Eye (tissue), 1 donor: ENCODE measurements at regions not wholly inside any gene's neighbourhood (a gene's known extent, or its start where the extent isn't known, plus 50 kb on each side); places are given as distances from the start of the nearest gene placed in this dataset.

ENCODE experiments used
- DNase-seq: peaks from one replicate; pipeline ENCODE4 v3.0.0-alpha.2; 2015

GRCh38 chr20:48324744-48325143, 503.1 kb downstream of the PREX1 start:
- no peak for DNase-seq

- no peak for DNase-seq
Measured at GRCh38 chr20:48321271-48321670, 506.5 kb downstream of the PREX1 start.

GRCh38 chr20:48319943-48320584, 507.7 kb downstream of the PREX1 start:
- DNase-seq, result no peak

GRCh38 chr20:48317578-48317977, 510.2 kb downstream of the PREX1 start:
- DNase-seq, result no peak

GRCh38 chr20:48314925-48315592, 512.7 kb downstream of the PREX1 start:
- no peak for DNase-seq

GRCh38 chr20:48313324-48313723, 514.5 kb downstream of the PREX1 start:
- no peak for DNase-seq

GRCh38 chr20:48311956-48312355, 515.8 kb downstream of the PREX1 start:
- no peak for DNase-seq

- DNase-seq, result peak; percentile 40
Measured at GRCh38 chr20:48310305-48310704, 517.5 kb downstream of the PREX1 start.

GRCh38 chr20:48309293-48309692, 518.5 kb downstream of the PREX1 start:
- no peak for DNase-seq

GRCh38 chr20:48308882-48309281, 518.9 kb downstream of the PREX1 start:
- DNase-seq, result peak; percentile 42

GRCh38 chr20:48308232-48308781, 519.5 kb downstream of the PREX1 start:
- DNase-seq, result no peak

- DNase-seq, result no peak
Measured at GRCh38 chr20:48307277-48307676, 520.5 kb downstream of the PREX1 start.

- no peak for DNase-seq
Measured at GRCh38 chr20:48302844-48303542, 517.7 kb upstream of the SULF2 start.

- no peak for DNase-seq
Measured at GRCh38 chr20:48302149-48302548, 516.9 kb upstream of the SULF2 start.

GRCh38 chr20:48301189-48301588, 515.9 kb upstream of the SULF2 start:
- DNase-seq, result no peak

GRCh38 chr20:48300529-48300928, 515.2 kb upstream of the SULF2 start:
- DNase-seq, result no peak

GRCh38 chr20:48298851-48299484, 513.7 kb upstream of the SULF2 start:
- DNase-seq, result peak; percentile 86

- no peak for DNase-seq
Measured at GRCh38 chr20:48298433-48298832, 513.2 kb upstream of the SULF2 start.

- DNase-seq, result peak; percentile 64
Measured at GRCh38 chr20:48295966-48296421, 510.7 kb upstream of the SULF2 start.

- DNase-seq, result peak; percentile 93
Measured at GRCh38 chr20:48295445-48295903, 510.2 kb upstream of the SULF2 start.

- DNase-seq, result no peak
Measured at GRCh38 chr20:48294942-48295341, 509.7 kb upstream of the SULF2 start.

- no peak for DNase-seq
Measured at GRCh38 chr20:48294196-48294595, 508.9 kb upstream of the SULF2 start.

- DNase-seq, result no peak
Measured at GRCh38 chr20:48293671-48294070, 508.4 kb upstream of the SULF2 start.
